ENCODE measurements at regions not wholly inside any gene's neighbourhood (a gene's known extent, or its start where the extent isn't known, plus 50 kb on each side); places are given as distances from the start of the nearest gene placed in this dataset.

GRCh38 chr22:44406341-44407170, 91.5 kb downstream of the RTL6 start:
- Histone ChIP-seq H3K4me3 (ENCODE audit: low read depth in 2 of 2, low read length in 1 of 2) (no peak overlapping the region), H4K20me1 (ENCODE audit: insufficient read depth) (no peaks in the 10 kb centered on the region), H3K4me1 (ENCODE audit: control insufficient read depth in 1 of 2, insufficient read depth in 2 of 2, low read depth in 1 of 2, low read length in 1 of 2) (peaks cover 0 to 30% of the 10 kb centered on the region in 2 experiments; a peak in 1 of 4 replicates), H3K36me3 (replicated peaks in 1 of 2; ENCODE audit: control insufficient read depth in 1 of 2, insufficient read depth in 2 of 2, low read length in 1 of 2) (no peaks in the 10 kb centered on the region), H3K4me2 (no peak overlapping the region), H3F3A (replicated peaks; ENCODE audit: insufficient read depth) (no peaks in the 10 kb centered on the region), H3K79me2 (ENCODE audit: insufficient read depth) (no peaks in the 10 kb centered on the region), H3K9me3 (no peaks in the 10 kb centered on the region), H3K27ac (ENCODE audit: low read depth in 2 of 2, low read length in 1 of 2) (no peak overlapping the region), H2AFZ (ENCODE audit: low read depth) (no peak overlapping the region), H3K9me2 (no peaks in the 10 kb centered on the region), H3K27me3 (ENCODE audit: insufficient read depth) (peaks cover 4% of the 10 kb centered on the region; the same call in 1 of the 2 replicates), H3K9ac (no peak overlapping the region)
- no peak for DNase-seq
- CTCF ChIA-PET: interaction anchor here (0.9 to 1.3 kb wide), 3 partner anchors 7 to 325 kb away, joined by 3 read pairs; no protein-coding TSS in a partner anchor
- POLR2A ChIA-PET: no interaction called here
- 64% methylated on average over 12 of the region's 13 CpGs for WGBS (ENCODE audit: low lambda C conversion rate)
- TF ChIP-seq CHD2 (IDR thresholded peaks at IDR 0.05; ENCODE audit: low read length, partially characterized antibody) (no peak), PBX3 (IDR thresholded peaks at IDR 0.05) (no peak), TAF1 (IDR thresholded peaks at IDR 0.05; ENCODE audit: borderline replicate concordance, low read depth, low read length) (no peak), SIN3A (IDR thresholded peaks at IDR 0.05; ENCODE audit: borderline replicate concordance, low read depth, low read length) (no peak), IRF3 (IDR thresholded peaks at IDR 0.05; ENCODE audit: low read depth, low read length) (no peak), YY1 (IDR thresholded peaks at IDR 0.05; ENCODE audit: low read depth) (no peak)

GRCh38 chr22:44405661-44406060, 92.4 kb downstream of the RTL6 start:
- TF ChIP-seq TAF1 (IDR thresholded peaks at IDR 0.05; ENCODE audit: borderline replicate concordance, low read depth, low read length) (no peak), RAD21 (IDR thresholded peaks at IDR 0.05; ENCODE audit: low read length) (no peak), IRF3 (IDR thresholded peaks at IDR 0.05; ENCODE audit: low read depth, low read length) (no peak)
- H3F3A ChIP-seq (replicated peaks; ENCODE audit: insufficient read depth): no peaks in the 10 kb centered on the region
- DNase-seq: no peak
- peaks cover 0 to 30% of the 10 kb centered on the region in 2 experiments; a peak in 1 of 4 replicates for H3K4me1 ChIP-seq (ENCODE audit: control insufficient read depth in 1 of 2, insufficient read depth in 2 of 2, low read depth in 1 of 2, low read length in 1 of 2)
- no peak overlapping the region for H2AFZ ChIP-seq (ENCODE audit: low read depth)
- no peaks in the 10 kb centered on the region for H3K27me3 ChIP-seq (ENCODE audit: insufficient read depth)
- H3K27ac ChIP-seq (ENCODE audit: low read depth in 2 of 2, low read length in 1 of 2): no peak overlapping the region
- no peak overlapping the region for H3K4me3 ChIP-seq (ENCODE audit: low read depth in 2 of 2, low read length in 1 of 2)
- no peaks in the 10 kb centered on the region for H4K20me1 ChIP-seq (ENCODE audit: insufficient read depth)
- H3K9me2 ChIP-seq: no peaks in the 10 kb centered on the region
- CTCF ChIA-PET: interaction anchor here (1.1 kb wide), 1 partner anchor 324 kb away, joined by 3 read pairs; no protein-coding TSS in a partner anchor
- no peak overlapping the region for H3K9ac ChIP-seq
- no peak overlapping the region for H3K4me2 ChIP-seq
- no peaks in the 10 kb centered on the region for H3K79me2 ChIP-seq (ENCODE audit: insufficient read depth)
- POLR2A ChIA-PET: no interaction called here
- H3K36me3 ChIP-seq (replicated peaks in 1 of 2; ENCODE audit: control insufficient read depth in 1 of 2, insufficient read depth in 2 of 2, low read length in 1 of 2): no peaks in the 10 kb centered on the region
- no peaks in the 10 kb centered on the region for H3K9me3 ChIP-seq
- WGBS (ENCODE audit: low lambda C conversion rate): 35% methylated on average over 2 of the region's 2 CpGs

All from SK-N-SH (cell line).